Mesothelial cell of epicardium (in vitro differentiated cells): ENCODE measurements at regions not wholly inside any gene's neighbourhood (a gene's known extent, or its start where the extent isn't known, plus 50 kb on each side); places are given as distances from the start of the nearest gene placed in this dataset.

ENCODE experiments used
- DNase-seq, 2 experiments: peaks; one replicate each; pipeline ENCODE4 v3.0.0; 2021; ENCODE audit warnings: low spot score in 2 of 2; ENCODE audit not compliant: unreplicated experiment in 2 of 2
- H3K27ac Mint-ChIP-seq: 2 replicates; pipeline ENCODE4 v1.8.0; 2021; ENCODE audit warnings: mixed read lengths
- H3K27me3 Mint-ChIP-seq: 2 replicates; pipeline ENCODE4 v1.8.0; 2021; ENCODE audit warnings: low read depth, mixed read lengths
- H3K36me3 Mint-ChIP-seq: 2 replicates; pipeline ENCODE4 v1.8.0; 2021; ENCODE audit warnings: mixed read lengths
- H3K4me1 Mint-ChIP-seq: 2 replicates; pipeline ENCODE4 v1.8.0; 2021; ENCODE audit warnings: mixed read lengths
- H3K4me3 Mint-ChIP-seq: 2 replicates; pipeline ENCODE4 v1.8.0; 2021; ENCODE audit warnings: mild to moderate bottlenecking, moderate library complexity, mixed read lengths
- H3K9me3 Mint-ChIP-seq: 2 replicates; pipeline ENCODE4 v1.8.0; 2021; ENCODE audit warnings: mixed read lengths
- CTCF ChIP-seq: fragments of 200-600 bp; sonication (generic); IDR thresholded peaks from one replicate; pipeline ENCODE4 v1.5.0; 2021; ENCODE audit warnings: antibody characterized with exemption; ENCODE audit not compliant: unreplicated experiment

DNA sequence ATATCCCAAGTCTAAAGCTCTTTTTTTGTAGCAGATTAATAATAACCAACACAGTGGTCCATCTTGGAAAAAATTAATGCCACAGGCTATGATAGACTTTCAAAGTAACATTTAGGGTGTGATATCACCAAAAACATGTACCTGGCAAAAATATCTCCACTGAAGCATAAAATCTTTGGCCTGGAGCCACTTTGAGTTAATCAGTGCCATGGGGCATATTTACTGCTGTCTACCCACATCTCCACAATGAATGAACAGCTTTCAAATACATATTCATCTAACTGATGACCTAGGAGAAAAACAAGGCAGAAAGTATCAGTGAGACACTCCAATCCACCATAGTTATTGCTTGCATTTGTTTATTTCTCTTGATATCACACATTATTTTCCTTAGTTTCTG is 296.0 kb upstream of the MDFIC2 start:
- Mint-ChIP-seq H3K36me3 (no peaks in the 10 kb centered on the region), H3K27me3 (no peaks in the 10 kb centered on the region), H3K27ac (no peak overlapping the region), H3K9me3 (peaks cover 9% of the 10 kb centered on the region), H3K4me3 (no peak overlapping the region), H3K4me1 (peaks cover 4% of the 10 kb centered on the region)
- TF ChIP-seq CTCF: no peak
- DNase-seq: no peak

DNA sequence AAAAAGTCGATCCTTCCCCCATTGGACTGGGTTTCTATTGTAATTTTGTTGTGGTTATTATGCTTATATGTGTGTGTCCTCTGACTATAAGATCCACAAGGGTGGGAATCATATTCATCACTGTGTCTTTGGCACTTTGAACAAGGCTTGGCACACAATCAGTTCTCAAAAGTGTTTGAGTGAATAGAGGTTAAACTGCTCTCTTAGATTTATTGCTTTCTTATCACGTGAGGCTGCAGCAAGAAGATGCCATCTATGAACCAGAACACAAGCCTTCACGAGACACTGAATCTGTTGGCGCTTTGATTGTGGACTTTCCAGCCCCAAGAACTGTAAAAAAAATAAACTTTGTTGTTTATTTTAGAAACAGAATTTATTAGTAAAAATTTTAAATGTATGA is 295.0 kb upstream of the MDFIC2 start:
- no peak for TF ChIP-seq CTCF
- DNase-seq: no peak
- H3K4me1 Mint-ChIP-seq: peaks cover 4% of the 10 kb centered on the region
- H3K27me3 Mint-ChIP-seq: no peaks in the 10 kb centered on the region
- H3K9me3 Mint-ChIP-seq: peaks cover 2% of the 10 kb centered on the region
- H3K27ac Mint-ChIP-seq: no peak overlapping the region
- no peaks in the 10 kb centered on the region for H3K36me3 Mint-ChIP-seq
- H3K4me3 Mint-ChIP-seq: no peak overlapping the region

- DNase-seq: no peak
- no peak for TF ChIP-seq CTCF
- no peaks in the 10 kb centered on the region for H3K36me3 Mint-ChIP-seq
- H3K27ac Mint-ChIP-seq: no peak overlapping the region
- H3K4me3 Mint-ChIP-seq: no peak overlapping the region
- H3K9me3 Mint-ChIP-seq: no peaks in the 10 kb centered on the region
- no peaks in the 10 kb centered on the region for H3K27me3 Mint-ChIP-seq
- peaks cover 4% of the 10 kb centered on the region for H3K4me1 Mint-ChIP-seq
These were observed 293.6 kb upstream of the MDFIC2 start for GRCh38 chr3:70606018-70606417.

DNA sequence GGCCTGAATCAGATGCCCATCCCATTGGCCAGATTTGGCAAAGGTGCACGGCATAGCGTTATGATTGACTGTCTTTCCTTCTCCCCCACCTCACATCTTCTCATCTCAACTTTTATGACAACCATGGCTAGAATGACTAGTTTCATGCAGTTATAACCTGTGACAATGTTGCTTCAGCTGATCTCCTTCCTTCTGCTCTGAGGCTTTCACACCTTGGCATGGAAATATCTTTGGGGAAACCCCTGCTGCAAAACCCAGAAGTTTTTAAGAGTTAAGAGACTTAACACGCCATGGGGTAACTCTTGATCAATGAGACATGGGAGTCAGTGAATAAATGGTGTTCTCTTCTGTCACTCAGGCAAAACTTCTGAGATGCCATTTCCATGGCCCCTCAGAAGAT is 290.7 kb upstream of the MDFIC2 start:
- no peak for DNase-seq
- Mint-ChIP-seq H3K27ac (no peak overlapping the region), H3K27me3 (no peaks in the 10 kb centered on the region), H3K36me3 (no peaks in the 10 kb centered on the region), H3K4me3 (no peak overlapping the region), H3K9me3 (no peaks in the 10 kb centered on the region), H3K4me1 (no peaks in the 10 kb centered on the region)
- TF ChIP-seq CTCF: no peak

DNA sequence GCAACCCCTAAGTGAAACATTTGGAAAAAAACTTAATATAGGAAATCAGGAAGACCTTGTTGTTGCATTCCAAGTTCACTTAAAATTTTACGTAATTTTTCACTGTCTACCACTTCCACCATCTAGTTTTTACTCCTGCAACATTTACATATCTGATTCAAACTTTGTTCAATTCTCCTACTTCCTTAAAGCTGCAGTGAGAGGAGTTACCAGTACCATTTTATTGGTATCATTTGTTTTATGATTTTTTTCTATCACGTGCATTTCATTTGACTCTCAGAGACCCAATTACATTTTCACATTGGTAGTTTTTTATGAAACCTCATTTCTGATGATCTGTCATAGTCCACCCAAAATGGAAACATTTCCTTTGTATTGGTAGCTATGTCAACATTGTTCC is 284.9 kb upstream of the MDFIC2 start:
- TF ChIP-seq CTCF: no peak
- Mint-ChIP-seq H3K4me3 (no peak overlapping the region), H3K27ac (no peak overlapping the region), H3K27me3 (peaks cover 2% of the 10 kb centered on the region), H3K9me3 (no peaks in the 10 kb centered on the region), H3K4me1 (peaks cover 2% of the 10 kb centered on the region), H3K36me3 (no peaks in the 10 kb centered on the region)
- DNase-seq: no peak

DNA sequence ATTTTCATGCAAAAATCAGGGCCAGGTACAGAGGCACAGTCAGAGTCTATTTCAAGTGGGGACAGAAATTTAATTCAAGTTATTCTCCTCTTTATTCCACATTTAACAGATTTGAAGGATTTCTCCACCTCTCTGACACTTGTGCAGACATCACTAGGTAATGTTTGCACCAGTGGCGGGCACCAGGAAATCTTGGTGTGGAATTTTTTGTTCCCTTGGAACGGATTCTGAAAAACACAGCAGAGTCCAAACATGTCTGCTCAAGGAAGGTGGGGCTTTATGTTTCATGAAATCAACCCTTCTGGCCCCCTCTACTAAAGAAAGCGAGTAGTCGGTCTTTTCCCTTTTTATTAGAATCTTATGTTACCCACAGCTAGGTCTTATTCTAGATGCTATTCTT is 271.2 kb upstream of the MDFIC2 start:
- no peak for DNase-seq
- H3K9me3 Mint-ChIP-seq: peaks cover 5% of the 10 kb centered on the region
- H3K27me3 Mint-ChIP-seq: peaks cover 3% of the 10 kb centered on the region
- no peak overlapping the region for H3K4me3 Mint-ChIP-seq
- no peaks in the 10 kb centered on the region for H3K4me1 Mint-ChIP-seq
- no peak for TF ChIP-seq CTCF
- no peaks in the 10 kb centered on the region for H3K36me3 Mint-ChIP-seq
- H3K27ac Mint-ChIP-seq: no peak overlapping the region
